Stromal cell of bone marrow (primary cell): ENCODE measurements at regions not wholly inside any gene's neighbourhood (a gene's known extent, or its start where the extent isn't known, plus 50 kb on each side); places are given as distances from the start of the nearest gene placed in this dataset.
"Not testable (repeated sequence)": the region's sequence is repeated elsewhere in the genome, so short reads cannot be mapped to it uniquely, and the experiment has no call there.

Experiments
- DNase-seq: peaks from one replicate; pipeline ENCODE4 v3.0.0-alpha.2; 2012; ENCODE audit warnings: low read depth

- no peak for DNase-seq
Measured at GRCh38 chr5:154702477-154702876, 52.7 kb upstream of the LARP1 start.

DNA sequence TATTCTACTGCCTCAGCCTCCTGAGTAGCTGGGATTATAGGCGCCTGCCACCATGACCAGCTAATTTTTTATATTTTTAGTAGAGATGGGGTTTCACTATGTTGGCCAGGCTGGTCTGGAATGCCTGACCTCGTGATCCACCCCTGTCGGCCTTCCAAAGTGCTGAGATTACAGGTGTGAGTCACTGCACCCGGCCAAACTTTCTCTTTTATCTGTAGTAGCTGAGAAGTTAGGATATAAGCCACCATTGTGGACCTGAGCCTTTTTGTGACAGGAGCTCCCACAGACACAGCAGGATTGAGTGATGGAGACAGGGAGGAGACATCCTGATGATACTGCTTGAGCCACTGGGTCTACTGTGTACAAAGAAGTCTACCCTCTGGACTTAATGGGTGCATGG is 53.5 kb upstream of the LARP1 start:
- not testable (repeated sequence) for DNase-seq

- no peak for DNase-seq
Measured at GRCh38 chr5:154701181-154701580, 54.0 kb upstream of the LARP1 start.

- DNase-seq: not testable (repeated sequence)
Measured at GRCh38 chr5:154700289-154700928, 54.8 kb upstream of the LARP1 start.

- no peak for DNase-seq
Measured at GRCh38 chr5:154698763-154699162, 56.4 kb upstream of the LARP1 start.

DNA sequence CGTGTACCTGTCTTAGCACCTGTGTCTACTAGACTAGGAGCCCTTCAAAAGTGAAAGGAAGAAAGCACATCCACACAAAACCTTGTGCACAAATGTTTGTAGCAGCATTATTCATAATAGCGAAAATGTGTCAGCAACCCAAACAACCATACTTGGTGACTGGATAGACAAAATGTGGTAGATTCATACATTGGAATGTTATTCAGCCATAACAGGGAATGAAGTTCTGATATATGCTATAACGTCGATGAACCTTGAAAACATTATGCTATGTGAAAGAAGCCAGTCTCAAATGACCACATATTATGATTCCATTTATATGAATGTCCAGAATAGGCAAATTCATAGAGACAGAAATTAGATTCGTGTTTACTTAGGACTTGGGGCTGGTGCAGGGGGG is 57.8 kb upstream of the LARP1 start:
- DNase-seq: no peak

- DNase-seq: no peak
Measured at GRCh38 chr5:154696891-154697290, 58.3 kb upstream of the LARP1 start.

DNA sequence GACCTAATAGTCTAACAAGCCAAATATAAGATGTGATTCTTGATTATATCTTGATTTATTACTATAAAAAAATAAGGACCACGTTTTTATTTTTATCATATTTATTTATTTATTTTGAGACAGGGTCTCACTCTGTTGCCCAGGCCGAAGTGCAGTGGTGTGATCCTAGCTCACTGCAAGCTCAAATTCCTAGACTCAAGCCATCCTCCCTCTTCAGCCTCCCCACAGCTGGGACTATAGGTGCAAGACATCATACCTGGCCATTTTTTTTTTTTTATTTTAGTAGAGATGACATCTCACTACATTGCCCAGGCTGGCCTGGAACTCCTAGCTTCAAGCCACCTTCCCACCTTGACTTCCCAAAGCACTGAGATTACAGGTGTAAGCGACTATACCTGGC is 61.0 kb upstream of the LARP1 start:
- DNase-seq: no peak

DNA sequence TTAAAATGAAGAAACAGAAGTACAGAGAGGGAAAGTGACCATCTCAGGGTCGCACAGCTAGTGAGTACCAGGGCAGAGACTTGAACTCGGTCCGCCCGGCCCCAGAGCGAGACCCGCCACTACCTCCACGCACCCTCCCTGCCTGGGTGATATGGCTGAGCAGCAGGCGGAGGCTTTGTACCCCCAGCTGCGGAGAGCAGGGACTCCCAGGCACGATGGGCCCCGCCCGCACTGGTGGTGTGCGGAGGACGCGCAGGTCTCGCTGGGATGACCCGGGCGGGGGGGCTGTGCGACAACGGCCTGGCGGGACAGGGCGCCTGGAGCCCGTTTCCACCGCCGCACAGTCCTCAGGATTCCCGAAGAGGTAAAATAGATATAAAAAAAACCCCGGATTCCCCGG is 64.7 kb upstream of the LARP1 start:
- no peak for DNase-seq

- DNase-seq: no peak
Measured at GRCh38 chr5:154686490-154686889, 68.7 kb upstream of the LARP1 start.

DNA sequence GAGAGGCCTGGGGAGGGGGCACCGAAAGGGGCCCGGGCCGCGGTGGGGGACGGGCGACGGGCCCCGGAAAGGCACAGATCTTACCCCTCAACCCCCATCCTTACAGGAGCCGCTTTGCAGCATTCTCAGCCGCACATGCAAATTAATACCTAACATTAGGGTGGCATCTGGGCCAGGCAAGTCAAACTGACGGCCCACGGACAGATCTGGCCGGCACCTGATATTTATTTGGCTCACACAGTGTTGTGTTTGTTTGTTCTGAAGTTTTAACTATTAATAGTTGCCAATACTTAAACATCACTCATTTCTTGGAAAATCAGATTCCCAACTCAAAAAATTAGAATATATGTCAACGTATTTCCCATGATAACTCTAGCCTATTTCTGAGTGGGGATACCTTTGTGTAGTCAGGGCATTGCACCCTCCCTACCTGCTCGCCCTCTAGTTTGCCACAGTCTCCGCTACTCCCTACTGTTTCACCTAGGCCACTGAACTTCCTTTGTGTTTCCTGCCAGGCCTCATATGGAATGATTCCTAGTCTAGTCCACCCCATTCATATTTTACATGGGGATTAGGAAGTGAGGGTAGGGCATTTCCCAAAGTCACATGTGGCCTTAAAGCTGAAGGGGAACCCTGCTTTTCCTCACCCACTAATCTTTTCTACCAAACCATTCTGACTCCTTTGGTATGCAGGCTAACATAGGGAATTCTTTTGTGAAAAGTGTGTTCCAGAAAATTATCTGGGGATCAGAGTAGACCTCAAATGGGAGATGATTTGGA is 71.9 kb upstream of the LARP1 start:
- DNase-seq: no peak

GRCh38 chr5:154679501-154679900 is 75.7 kb upstream of the LARP1 start:
- no peak for DNase-seq

- no peak for DNase-seq
Measured at GRCh38 chr5:154677921-154678320, 77.3 kb upstream of the LARP1 start.

GRCh38 chr5:154676508-154676907 is 78.7 kb upstream of the LARP1 start:
- no peak for DNase-seq

DNA sequence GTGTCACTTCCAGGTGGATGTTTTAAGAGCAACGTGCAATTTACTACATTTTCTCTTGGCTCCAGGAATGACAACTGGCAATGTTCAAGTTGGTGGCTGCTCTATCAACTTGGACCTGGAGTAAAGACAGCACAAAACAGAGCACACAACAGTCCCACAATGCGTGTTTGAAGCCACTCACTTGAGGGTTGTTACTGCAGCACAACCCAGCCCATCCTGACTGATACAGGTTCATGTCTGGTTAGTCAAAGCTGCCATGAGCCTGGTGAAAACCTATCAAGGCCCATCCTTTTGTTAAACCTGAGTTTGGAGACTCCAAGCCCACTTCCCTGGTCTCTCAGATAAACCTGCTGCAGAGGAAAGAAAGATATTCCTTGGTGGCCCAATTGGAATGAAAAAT is 81.1 kb upstream of the LARP1 start:
- DNase-seq: no peak

DNA sequence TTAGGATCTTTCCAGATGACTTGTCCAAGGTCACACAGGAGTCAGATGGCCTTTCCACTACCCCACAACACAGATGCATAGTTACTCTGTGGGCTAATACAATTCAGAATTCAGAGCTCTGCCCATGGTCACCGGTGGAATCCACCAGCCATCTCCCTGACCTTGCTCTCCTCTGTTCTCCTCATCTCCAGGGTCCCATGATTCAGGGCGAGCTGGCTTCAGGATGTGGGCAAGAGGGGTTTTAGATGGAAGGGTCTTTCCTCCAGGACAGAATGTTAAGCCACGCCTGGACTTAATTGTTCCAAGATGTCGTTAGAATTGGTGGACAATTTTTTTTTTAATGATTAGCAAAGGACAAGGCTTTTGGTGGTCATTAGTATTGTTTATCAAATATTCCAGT is 81.7 kb upstream of the LARP1 start:
- DNase-seq: no peak

GRCh38 chr5:154669913-154670312 is 85.3 kb upstream of the LARP1 start:
- not testable (repeated sequence) for DNase-seq

GRCh38 chr5:154669402-154669801 is 85.8 kb upstream of the LARP1 start:
- DNase-seq: no peak

GRCh38 chr5:154664869-154665268 is 90.3 kb upstream of the LARP1 start:
- DNase-seq: no peak

DNA sequence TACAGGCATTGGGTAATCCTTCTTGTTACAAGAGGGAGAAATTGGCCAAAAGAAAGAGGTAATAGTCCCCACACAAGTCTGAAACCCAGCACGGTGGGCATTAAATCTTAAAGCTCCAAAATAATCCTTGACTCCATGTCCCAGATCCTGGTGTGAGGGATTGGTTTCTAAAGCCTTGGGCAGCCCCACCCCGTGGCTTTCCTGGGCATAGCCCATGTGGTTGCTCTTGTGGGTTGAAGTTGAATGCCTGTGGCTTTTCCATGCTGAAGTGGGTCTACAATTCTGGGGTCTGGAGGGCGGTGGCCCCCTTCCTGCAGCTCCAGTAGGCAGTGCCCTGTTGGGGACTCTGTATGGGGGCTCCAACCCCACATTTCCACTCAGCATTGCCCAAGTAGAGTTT is 91.8 kb upstream of the LARP1 start:
- DNase-seq: no peak

DNA sequence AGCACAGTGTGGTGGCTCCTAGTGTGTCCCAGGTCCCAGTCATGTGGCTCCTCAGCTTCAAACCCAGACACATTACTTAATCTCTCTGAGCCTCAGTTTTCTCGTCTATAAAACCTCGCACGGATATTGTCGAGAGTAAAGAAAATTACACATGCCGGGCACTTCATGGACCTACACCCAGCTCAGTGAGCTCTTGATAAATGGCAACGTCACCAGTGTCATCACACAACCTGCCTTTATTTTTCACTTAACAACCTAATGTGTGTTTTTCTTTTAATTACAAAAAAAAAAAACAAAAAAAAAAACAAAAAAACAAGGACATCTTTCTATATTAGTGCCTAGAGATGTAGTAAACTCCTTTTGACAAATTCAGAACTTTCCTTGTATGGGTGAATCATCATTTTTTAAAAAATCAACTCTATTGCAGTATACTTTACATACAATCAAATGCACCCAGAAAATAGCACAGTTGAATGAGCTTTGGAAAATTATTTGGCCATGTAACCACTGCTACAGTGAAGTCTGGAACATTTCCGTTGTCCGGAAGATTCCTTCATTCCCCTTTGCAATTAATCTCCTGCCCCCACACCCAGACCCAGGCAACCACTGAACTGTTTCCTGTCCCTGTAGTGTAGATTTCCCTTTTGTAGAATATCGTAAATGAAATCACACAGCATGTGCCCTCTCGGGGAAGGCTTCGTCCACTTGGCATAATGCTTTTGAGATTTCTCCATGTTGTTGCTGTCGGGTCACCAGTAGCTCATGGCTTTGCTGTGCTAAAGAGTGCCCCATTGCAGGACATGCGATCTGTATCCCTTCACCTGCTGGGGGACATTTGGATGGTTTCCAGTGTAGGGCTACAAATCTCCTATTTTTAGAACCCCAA is 100.4 kb upstream of the LARP1 start:
- no peak for DNase-seq

DNA sequence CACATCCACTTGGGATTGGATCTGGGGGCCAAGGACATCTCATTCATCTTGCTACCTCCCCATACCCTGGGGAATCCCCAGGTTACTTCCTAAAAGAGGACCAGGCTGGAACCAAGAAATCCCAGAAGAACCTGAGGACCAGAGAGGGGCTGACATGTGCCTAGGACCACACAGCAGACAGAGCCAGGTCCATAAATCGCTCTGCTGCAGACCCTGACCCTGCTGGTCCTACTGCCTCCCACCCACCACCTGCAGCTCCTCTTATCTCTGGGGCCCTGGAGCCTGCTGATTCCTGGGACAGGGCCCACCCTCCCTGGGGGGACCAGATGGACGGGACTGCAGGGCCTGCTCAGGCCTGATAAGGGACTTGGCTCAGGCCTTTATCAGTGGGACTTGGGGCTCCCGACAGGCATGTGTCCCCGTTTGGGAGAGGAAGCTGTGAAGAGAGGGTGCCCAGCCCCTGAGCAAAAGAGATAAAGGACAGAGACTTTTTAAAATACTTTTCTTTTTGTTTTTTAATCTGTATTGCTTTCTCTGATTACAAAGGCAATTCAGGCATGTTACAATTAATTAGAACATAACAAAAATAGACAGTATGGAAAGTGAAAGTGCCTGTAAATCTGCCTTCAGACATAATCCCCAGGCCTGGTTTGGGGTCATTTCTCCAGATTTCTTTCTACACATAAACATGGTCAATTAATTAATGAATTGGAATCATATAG is 101.3 kb upstream of the LARP1 start:
- no peak for DNase-seq
